ENCODE measurements at regions not wholly inside any gene's neighbourhood (a gene's known extent, or its start where the extent isn't known, plus 50 kb on each side); places are given as distances from the start of the nearest gene placed in this dataset.

DNA sequence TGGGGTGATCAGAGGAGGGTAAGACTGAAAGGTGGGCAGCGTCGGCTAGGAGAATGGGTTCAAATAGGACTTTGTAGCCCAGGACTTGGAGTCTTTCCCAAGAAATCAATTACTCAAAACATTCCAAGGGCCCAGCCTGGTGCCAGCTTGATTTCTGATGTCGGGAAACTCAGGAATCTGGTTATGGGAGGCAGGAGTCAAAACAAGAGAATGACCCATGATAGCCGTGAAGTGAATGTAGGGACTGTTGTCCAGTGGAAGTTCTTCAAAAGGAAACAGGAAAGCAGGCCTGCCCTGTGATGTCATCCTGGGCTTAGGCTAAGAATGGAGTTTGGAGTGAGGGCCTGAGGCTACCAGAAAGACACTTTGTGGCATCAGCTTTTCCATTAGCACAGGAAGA lies 67.4 kb upstream of the SLC14A2 start:
- DNase-seq = no peak
- Histone ChIP-seq H3K9ac (ENCODE audit: insufficient read depth, low read length, poor library complexity, severe bottlenecking) (no peak overlapping the region), H4K20me1 (ENCODE audit: insufficient read depth, low read length) (no peaks in the 10 kb centered on the region), H3K27ac (ENCODE audit: low read depth in 1 of 2, low read length in 2 of 2) (no peak overlapping the region), H3K4me1 (ENCODE audit: control insufficient read depth in 1 of 2, insufficient read depth in 2 of 2, low read length in 2 of 2) (peaks cover 0 to 5% of the 10 kb centered on the region in 2 donors), H3K27me3 (ENCODE audit: control insufficient read depth in 2 of 2, insufficient read depth in 2 of 2, low read length in 2 of 2) (no peaks in the 10 kb centered on the region), H3K4me3 (replicated peaks in 1 of 3; ENCODE audit: low read depth in 2 of 3, low read length in 3 of 3) (no peak overlapping the region), H3K4me2 (replicated peaks; ENCODE audit: extremely low read depth, low read length, poor library complexity, severe bottlenecking) (no peak overlapping the region), H3K79me2 (ENCODE audit: insufficient read depth, low read length) (no peaks in the 10 kb centered on the region), H3K9me3 (replicated peaks in 1 of 2; ENCODE audit: control insufficient read depth in 1 of 2, insufficient read depth in 1 of 2, low read length in 2 of 2) (no peaks in the 10 kb centered on the region), H3K36me3 (replicated peaks in 1 of 2; ENCODE audit: control insufficient read depth in 1 of 2, insufficient read depth in 2 of 2, low read length in 2 of 2) (no peaks in the 10 kb centered on the region), H2AFZ (ENCODE audit: insufficient read depth, low read depth, low read length, poor library complexity, severe bottlenecking) (no peak overlapping the region)
- H3K36me3 Mint-ChIP-seq = no peaks in the 10 kb centered on the region
- peaks cover 0 to 3% (median 2%) of the 10 kb centered on the region in 3 donors for H3K27me3 Mint-ChIP-seq (ENCODE audit: low read depth in 3 of 3)
- H3K27ac Mint-ChIP-seq = no peak overlapping the region
- TF ChIP-seq, protein P1, sequence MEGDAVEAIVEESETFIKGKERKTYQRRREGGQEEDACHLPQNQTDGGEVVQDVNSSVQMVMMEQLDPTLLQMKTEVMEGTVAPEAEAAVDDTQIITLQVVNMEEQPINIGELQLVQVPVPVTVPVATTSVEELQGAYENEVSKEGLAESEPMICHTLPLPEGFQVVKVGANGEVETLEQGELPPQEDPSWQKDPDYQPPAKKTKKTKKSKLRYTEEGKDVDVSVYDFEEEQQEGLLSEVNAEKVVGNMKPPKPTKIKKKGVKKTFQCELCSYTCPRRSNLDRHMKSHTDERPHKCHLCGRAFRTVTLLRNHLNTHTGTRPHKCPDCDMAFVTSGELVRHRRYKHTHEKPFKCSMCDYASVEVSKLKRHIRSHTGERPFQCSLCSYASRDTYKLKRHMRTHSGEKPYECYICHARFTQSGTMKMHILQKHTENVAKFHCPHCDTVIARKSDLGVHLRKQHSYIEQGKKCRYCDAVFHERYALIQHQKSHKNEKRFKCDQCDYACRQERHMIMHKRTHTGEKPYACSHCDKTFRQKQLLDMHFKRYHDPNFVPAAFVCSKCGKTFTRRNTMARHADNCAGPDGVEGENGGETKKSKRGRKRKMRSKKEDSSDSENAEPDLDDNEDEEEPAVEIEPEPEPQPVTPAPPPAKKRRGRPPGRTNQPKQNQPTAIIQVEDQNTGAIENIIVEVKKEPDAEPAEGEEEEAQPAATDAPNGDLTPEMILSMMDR (IDR thresholded peaks at IDR 0.05) = no peak
- WGBS (ENCODE audit: insufficient coverage) = 92% methylated on average over 2 of the region's 4 CpGs
- peaks cover 8% of the 10 kb centered on the region for H3K4me1 Mint-ChIP-seq
- H3K9me3 Mint-ChIP-seq = no peaks in the 10 kb centered on the region
- intact Hi-C loops (cut with micrococcal nuclease) = no loop called here
- H3K4me3 Mint-ChIP-seq = no peak overlapping the region

DNA sequence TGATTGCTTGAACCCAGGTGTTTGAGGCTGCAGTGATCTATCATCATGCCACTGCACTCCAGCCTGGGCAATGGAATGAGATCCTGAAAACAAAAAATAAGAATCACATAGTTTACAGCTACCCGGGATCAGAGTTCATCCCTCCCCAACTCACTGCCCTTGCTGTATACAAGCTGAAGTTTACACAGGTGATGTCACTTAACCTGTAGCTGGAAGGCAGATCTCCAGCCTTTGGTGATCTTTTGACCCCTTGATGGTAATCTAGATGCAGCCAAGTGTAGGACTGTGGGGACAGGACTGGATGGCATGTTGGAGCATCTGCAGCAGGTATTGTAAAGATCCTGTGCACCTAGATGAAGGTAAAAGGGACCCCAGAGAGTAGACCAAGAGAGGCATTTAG lies 66.7 kb upstream of the SLC14A2 start:
- 100% methylated on average over 1 of the region's 1 CpG for WGBS (ENCODE audit: insufficient coverage)
- Mint-ChIP-seq H3K4me1 (peaks cover 8% of the 10 kb centered on the region), H3K4me3 (no peak overlapping the region), H3K27me3 (ENCODE audit: low read depth in 3 of 3) (peaks cover 0 to 2% (median 1%) of the 10 kb centered on the region in 3 donors), H3K36me3 (no peaks in the 10 kb centered on the region), H3K27ac (no peak overlapping the region), H3K9me3 (no peaks in the 10 kb centered on the region)
- peaks cover 0 to 5% of the 10 kb centered on the region in 2 donors for H3K4me1 ChIP-seq (ENCODE audit: control insufficient read depth in 1 of 2, insufficient read depth in 2 of 2, low read length in 2 of 2)
- H3K36me3 ChIP-seq (replicated peaks in 1 of 2; ENCODE audit: control insufficient read depth in 1 of 2, insufficient read depth in 2 of 2, low read length in 2 of 2) = no peaks in the 10 kb centered on the region
- H3K27me3 ChIP-seq (ENCODE audit: control insufficient read depth in 2 of 2, insufficient read depth in 2 of 2, low read length in 2 of 2) = no peaks in the 10 kb centered on the region
- H3K79me2 ChIP-seq (ENCODE audit: insufficient read depth, low read length) = no peaks in the 10 kb centered on the region
- no peak overlapping the region for H3K27ac ChIP-seq (ENCODE audit: low read depth in 1 of 2, low read length in 2 of 2)
- no peak overlapping the region for H3K4me3 ChIP-seq (replicated peaks in 1 of 3; ENCODE audit: low read depth in 2 of 3, low read length in 3 of 3)
- no peaks in the 10 kb centered on the region for H3K9me3 ChIP-seq (replicated peaks in 1 of 2; ENCODE audit: control insufficient read depth in 1 of 2, insufficient read depth in 1 of 2, low read length in 2 of 2)
- no peaks in the 10 kb centered on the region for H4K20me1 ChIP-seq (ENCODE audit: insufficient read depth, low read length)
- H3K9ac ChIP-seq (ENCODE audit: insufficient read depth, low read length, poor library complexity, severe bottlenecking) = no peak overlapping the region
- intact Hi-C loops (cut with micrococcal nuclease) = no loop called here
- DNase-seq = no peak
- TF ChIP-seq, protein P1 (IDR thresholded peaks at IDR 0.05) = no peak
- no peak overlapping the region for H2AFZ ChIP-seq (ENCODE audit: insufficient read depth, low read depth, low read length, poor library complexity, severe bottlenecking)
- no peak overlapping the region for H3K4me2 ChIP-seq (replicated peaks; ENCODE audit: extremely low read depth, low read length, poor library complexity, severe bottlenecking)
